CD14-positive monocyte (primary cell): ENCODE measurements at regions not wholly inside any gene's neighbourhood (a gene's known extent, or its start where the extent isn't known, plus 50 kb on each side); places are given as distances from the start of the nearest gene placed in this dataset.

Experiments
- DNase-seq, 3 donors: peaks; one replicate each; pipeline ENCODE4 v3.0.0-alpha.2; 2011 to 2022
- H2AFZ ChIP-seq: 2 replicates; pipeline ENCODE4 v1.6.0; 2012; ENCODE audit warnings: mild to moderate bottlenecking, low read depth, low read length, inconsistent platforms; ENCODE audit not compliant: insufficient read depth, poor library complexity, severe bottlenecking
- H3K27ac ChIP-seq, 2 donors: 1 replicate in 1 of 2; 2 replicates in 1 of 2; pipeline ENCODE4 v1.5.1; 2012 to 2013; ENCODE audit warnings: low read length in 2 of 2, control low read depth in 1 of 2, inconsistent platforms in 1 of 2, low read depth in 1 of 2, mild to moderate bottlenecking in 1 of 2
- H3K27me3 ChIP-seq, 2 donors: one replicate each; pipeline versions ENCODE4 v1.6.0 to v1.6.1; 2011 to 2013; ENCODE audit warnings: low read length in 2 of 2; ENCODE audit not compliant: control insufficient read depth in 2 of 2, insufficient read depth in 2 of 2
- H3K36me3 ChIP-seq, 2 donors: replicated peaks in 1 of 2; 1 replicate in 1 of 2; 2 replicates in 1 of 2; pipeline versions ENCODE4 v1.5.1 to v1.6.1; 2012 to 2013; ENCODE audit warnings: low read length in 2 of 2, control low read depth in 1 of 2, inconsistent platforms in 1 of 2, mild to moderate bottlenecking in 1 of 2; ENCODE audit not compliant: insufficient read depth in 2 of 2, control insufficient read depth in 1 of 2
- H3K4me1 ChIP-seq, 2 donors: 1 replicate in 1 of 2; 2 replicates in 1 of 2; pipeline versions ENCODE4 v1.5.1 to v1.6.1; 2012 to 2013; ENCODE audit warnings: low read length in 2 of 2, control low read depth in 1 of 2, inconsistent platforms in 1 of 2, mild to moderate bottlenecking in 1 of 2, moderate library complexity in 1 of 2; ENCODE audit not compliant: insufficient read depth in 2 of 2, control insufficient read depth in 1 of 2
- H3K4me2 ChIP-seq: replicated peaks from 2 replicates; pipeline ENCODE3; 2012; ENCODE audit warnings: low read length, moderate library complexity, mild to moderate bottlenecking; ENCODE audit not compliant: poor library complexity, severe bottlenecking; ENCODE audit errors: extremely low read depth
- H3K4me3 ChIP-seq, 3 experiments: fragments of 200-600 bp in 1 of 3; sonication (generic) in 1 of 3; replicated peaks in 1 of 3; 1 replicate in 2 of 3; 2 replicates in 1 of 3; pipeline ENCODE4 v1.5.1; 2011 to 2013; ENCODE audit warnings: low read length in 3 of 3, mild to moderate bottlenecking in 3 of 3, control low read depth in 2 of 3, low read depth in 2 of 3, inconsistent platforms in 1 of 3, moderate library complexity in 1 of 3
- H3K79me2 ChIP-seq: 2 replicates; pipeline ENCODE4 v1.6.0; 2012; ENCODE audit warnings: mild to moderate bottlenecking, control low read depth, inconsistent platforms, low read length, moderate library complexity; ENCODE audit not compliant: insufficient read depth
- H3K9ac ChIP-seq: 2 replicates; pipeline ENCODE4 v1.6.0; 2017; ENCODE audit warnings: low read length, mild to moderate bottlenecking; ENCODE audit not compliant: insufficient read depth, poor library complexity, severe bottlenecking
- H3K9me3 ChIP-seq, 2 donors: replicated peaks in 1 of 2; 1 replicate in 1 of 2; 2 replicates in 1 of 2; pipeline versions ENCODE4 v1.5.1 to v1.6.1; 2012 to 2013; ENCODE audit warnings: low read length in 2 of 2, control low read depth in 1 of 2; ENCODE audit not compliant: control insufficient read depth in 1 of 2, insufficient read depth in 1 of 2
- H4K20me1 ChIP-seq: 2 replicates; pipeline ENCODE4 v1.6.0; 2012; ENCODE audit warnings: mild to moderate bottlenecking, low read length, control low read depth, moderate library complexity; ENCODE audit not compliant: insufficient read depth
- H3K27ac Mint-ChIP-seq, 7 donors: one replicate each; pipeline ENCODE4 v1.8.0; 2020; ENCODE audit warnings: mild to moderate bottlenecking in 7 of 7, mixed read lengths in 7 of 7, moderate library complexity in 6 of 7, inconsistent platforms in 2 of 7
- H3K27me3 Mint-ChIP-seq, 3 donors: one replicate each; pipeline ENCODE4 v1.8.0; 2021 to 2022; ENCODE audit warnings: low read depth in 3 of 3, mild to moderate bottlenecking in 3 of 3, mixed read lengths in 3 of 3, moderate library complexity in 3 of 3, inconsistent platforms in 1 of 3
- H3K36me3 Mint-ChIP-seq, 2 donors: one replicate each; pipeline ENCODE4 v1.8.0; 2020; ENCODE audit warnings: mixed read lengths in 2 of 2, inconsistent platforms in 1 of 2, mild to moderate bottlenecking in 1 of 2
- H3K4me1 Mint-ChIP-seq: one replicate; pipeline ENCODE4 v1.8.0; 2020; ENCODE audit warnings: mild to moderate bottlenecking, mixed read lengths
- H3K4me3 Mint-ChIP-seq, 2 donors: one replicate each; pipeline ENCODE4 v1.8.0; 2020; ENCODE audit warnings: mild to moderate bottlenecking in 2 of 2, mixed read lengths in 2 of 2, moderate library complexity in 1 of 2
- H3K9me3 Mint-ChIP-seq, 7 donors: one replicate each; pipeline ENCODE4 v1.8.0; 2020 to 2022; ENCODE audit warnings: mixed read lengths in 7 of 7, mild to moderate bottlenecking in 6 of 7, moderate library complexity in 6 of 7, inconsistent platforms in 2 of 7
- CTCF ChIP-seq: fragments of 200-600 bp; IDR thresholded peaks from one replicate; pipeline ENCODE4 v1.8.0; 2022; ENCODE audit warnings: antibody characterized with exemption, mild to moderate bottlenecking
- WGBS: methylation state at CpG from one replicate; pipeline ENCODE4 v1.1.5; 2013; ENCODE audit warnings: missing lambda C conversion rate; ENCODE audit not compliant: insufficient coverage; 5-methylcytosine and 5-hydroxymethylcytosine counted together
- intact Hi-C, 2 donors: fragments of 100-400 bp; cut with micrococcal nuclease; formaldehyde crosslinking; loops; one replicate each; pipeline versions ENCODE4 v1.15.0 to v1.15.1; 2023

- H3K9ac ChIP-seq = no peak overlapping the region
- no peaks in the 10 kb centered on the region for H3K4me1 ChIP-seq
- TF ChIP-seq CTCF = no peak
- Mint-ChIP-seq H3K36me3 (no peaks in the 10 kb centered on the region), H3K27ac (no peak overlapping the region), H3K4me1 (no peaks in the 10 kb centered on the region), H3K27me3 (no peaks in the 10 kb centered on the region), H3K4me3 (no peak overlapping the region), H3K9me3 (no peaks in the 10 kb centered on the region)
- no peaks in the 10 kb centered on the region for H3K36me3 ChIP-seq
- intact Hi-C loops = no loop called here
- 40% methylated on average over 1 of the region's 5 CpGs for WGBS
- no peaks in the 10 kb centered on the region for H3K27me3 ChIP-seq
- no peaks in the 10 kb centered on the region for H3K79me2 ChIP-seq
- H3K9me3 ChIP-seq = no peaks in the 10 kb centered on the region
- no peak overlapping the region for H2AFZ ChIP-seq
- no peak overlapping the region for H3K4me3 ChIP-seq
- H3K27ac ChIP-seq = no peak overlapping the region
- DNase-seq = no peak
- H3K4me2 ChIP-seq = no peak overlapping the region
- H4K20me1 ChIP-seq = no peaks in the 10 kb centered on the region
These were observed 474.4 kb upstream of the MAGEB18 start for GRCh38 chrX:25663701-25664100.

DNA sequence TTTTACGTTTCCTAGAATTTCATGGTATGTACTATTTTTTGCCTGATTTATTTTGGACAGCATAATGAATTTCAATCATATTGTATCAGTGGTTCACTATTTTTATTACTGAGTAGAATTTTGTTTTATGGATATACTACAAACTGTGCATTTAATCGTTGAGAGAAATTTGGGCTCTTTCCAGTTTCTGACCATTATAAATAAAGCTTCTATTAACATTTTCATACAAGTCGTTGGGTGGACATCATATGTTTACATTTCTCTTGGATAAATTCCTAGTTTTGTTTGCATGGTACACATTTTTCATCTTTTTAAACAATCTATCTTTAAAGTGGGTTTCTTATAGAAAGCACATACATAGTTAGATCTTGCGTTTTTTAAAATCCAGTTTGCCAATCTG is 472.7 kb upstream of the MAGEB18 start:
- H3K9me3 ChIP-seq = no peaks in the 10 kb centered on the region
- H3K27ac ChIP-seq = no peak overlapping the region
- no peak overlapping the region for H3K4me3 Mint-ChIP-seq
- no peaks in the 10 kb centered on the region for H3K4me1 Mint-ChIP-seq
- no peaks in the 10 kb centered on the region for H3K27me3 ChIP-seq
- no peak overlapping the region for H3K9ac ChIP-seq
- H3K27me3 Mint-ChIP-seq = no peaks in the 10 kb centered on the region
- H3K36me3 Mint-ChIP-seq = no peaks in the 10 kb centered on the region
- no peak overlapping the region for H3K4me3 ChIP-seq
- no peaks in the 10 kb centered on the region for H3K4me1 ChIP-seq
- intact Hi-C loops = no loop called here
- TF ChIP-seq CTCF = no peak
- no peaks in the 10 kb centered on the region for H3K9me3 Mint-ChIP-seq
- DNase-seq = no peak
- H3K27ac Mint-ChIP-seq = no peak overlapping the region
- H3K4me2 ChIP-seq = no peak overlapping the region
- 100% methylated on average over 1 of the region's 4 CpGs for WGBS
- no peaks in the 10 kb centered on the region for H3K79me2 ChIP-seq
- no peak overlapping the region for H2AFZ ChIP-seq
- H4K20me1 ChIP-seq = no peaks in the 10 kb centered on the region
- H3K36me3 ChIP-seq = no peaks in the 10 kb centered on the region
